ENCODE measurements at regions not wholly inside any gene's neighbourhood (a gene's known extent, or its start where the extent isn't known, plus 50 kb on each side); places are given as distances from the start of the nearest gene placed in this dataset.

DNA sequence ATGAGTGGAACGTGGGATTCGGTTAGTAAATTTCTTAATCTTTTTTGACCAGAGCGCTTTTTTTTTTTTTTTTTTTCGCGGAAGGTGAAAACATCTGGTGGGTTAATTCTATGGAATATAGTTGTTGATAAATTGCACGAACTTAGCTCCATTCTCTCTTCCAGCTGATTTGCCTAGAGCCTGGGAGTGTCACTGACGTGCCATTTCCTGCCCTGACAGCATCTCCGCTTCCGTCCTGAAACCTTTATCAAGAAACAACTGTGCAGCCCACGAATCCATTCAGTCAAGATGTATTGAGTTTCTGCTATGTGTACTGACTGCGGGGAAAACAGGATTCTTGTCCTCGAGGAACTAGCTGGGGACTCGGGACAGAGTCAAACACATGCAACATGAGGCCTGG, 59.5 kb upstream of the TGM3 start:
- TF ChIP-seq POLR2A (IDR thresholded peaks at IDR 0.05; ENCODE audit: low read depth, low read length) (no peak), POLR2AphosphoS5 (IDR thresholded peaks at IDR 0.05; ENCODE audit: low read depth, low read length) (no peak), TAF1 (IDR thresholded peaks at IDR 0.05; ENCODE audit: borderline replicate concordance, low read depth, low read length) (no peak)
